Activated naive CD4-positive, alpha-beta T cell treated with anti-CD3 and anti-CD28 coated beads for 36 hours (primary cell): ENCODE measurements at regions not wholly inside any gene's neighbourhood (a gene's known extent, or its start where the extent isn't known, plus 50 kb on each side); places are given as distances from the start of the nearest gene placed in this dataset.
"Not testable (repeated sequence)": the region's sequence is repeated elsewhere in the genome, so short reads cannot be mapped to it uniquely, and the experiment has no call there.

Experiments used
- CTCF ChIA-PET: fragments of 350-600 bp; sonication (Branson Sonifier 250); formaldehyde crosslinking; loops from one replicate; lab custom pipeline; 2021; ENCODE audit warnings: antibody characterized with exemption; lab: Charles Lee
- DNase-seq: peaks from one replicate; pipeline ENCODE4 v3.0.0-alpha.2; 2020
- H3K27ac Mint-ChIP-seq: one replicate; pipeline ENCODE4 v1.8.0; 2021; ENCODE audit warnings: mild to moderate bottlenecking, mixed read lengths
- H3K27me3 Mint-ChIP-seq: one replicate; pipeline ENCODE4 v1.8.0; 2021; ENCODE audit warnings: low read depth, mixed read lengths
- H3K36me3 Mint-ChIP-seq: one replicate; pipeline ENCODE4 v1.8.0; 2021; ENCODE audit warnings: low read depth, mixed read lengths
- H3K4me1 Mint-ChIP-seq: one replicate; pipeline ENCODE4 v1.8.0; 2021; ENCODE audit warnings: low read depth, mixed read lengths
- H3K4me3 Mint-ChIP-seq: one replicate; pipeline ENCODE4 v1.8.0; 2021; ENCODE audit warnings: mild to moderate bottlenecking, moderate library complexity, mixed read lengths
- H3K9me3 Mint-ChIP-seq: one replicate; pipeline ENCODE4 v1.8.0; 2021; ENCODE audit warnings: mixed read lengths
- intact Hi-C: fragments of 100-400 bp; cut with micrococcal nuclease; formaldehyde crosslinking; loops from one replicate; pipeline ENCODE4 v1.15.1; 2023

DNA sequence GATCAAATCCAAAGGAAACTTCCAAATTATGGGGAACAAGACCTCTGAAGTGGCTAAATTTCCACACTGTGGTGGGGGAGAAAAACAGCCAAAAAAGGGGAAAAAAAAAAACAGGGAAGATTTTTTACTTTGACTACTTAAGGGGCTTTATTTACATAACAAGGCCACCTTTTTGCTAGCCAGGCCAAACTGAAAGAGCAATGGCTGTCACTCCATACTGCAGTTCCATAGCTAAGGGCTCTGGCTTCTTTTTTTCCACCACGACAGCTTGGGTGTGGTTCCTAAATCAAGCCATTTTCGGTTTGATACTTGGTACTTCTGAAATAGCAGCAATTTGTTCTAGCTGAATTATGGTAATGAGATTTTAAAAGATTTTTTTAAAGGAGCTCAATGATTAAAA is 76.4 kb upstream of the ANTXRL start:
- H3K36me3 Mint-ChIP-seq, DNase-seq, H3K27me3 Mint-ChIP-seq, H3K27ac Mint-ChIP-seq, H3K9me3 Mint-ChIP-seq, intact Hi-C loops, H3K4me1 Mint-ChIP-seq, H3K4me3 Mint-ChIP-seq, CTCF ChIA-PET: not testable (repeated sequence)

DNA sequence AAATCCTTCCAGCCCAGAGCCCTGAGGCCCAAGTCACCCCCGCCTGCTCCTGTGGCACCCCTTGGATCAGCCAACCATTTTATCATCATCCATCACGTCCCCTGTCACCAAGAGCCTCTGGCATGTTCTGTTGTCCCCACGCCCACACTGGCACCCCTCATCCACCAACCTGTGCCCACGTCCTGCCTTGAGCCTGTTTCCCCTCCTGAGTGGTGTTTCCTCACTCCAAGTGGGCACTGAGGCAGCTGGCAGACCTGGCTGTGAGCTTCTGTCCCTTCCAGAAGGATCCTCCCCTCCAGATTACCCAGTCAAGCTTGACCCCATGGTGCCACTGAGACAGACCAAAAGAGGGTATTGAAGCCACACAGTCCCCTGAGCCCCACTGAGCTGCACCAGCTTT is 71.4 kb upstream of the ANTXRL start:
- H3K36me3 Mint-ChIP-seq: peaks cover 8% of the 10 kb centered on the region

DNA sequence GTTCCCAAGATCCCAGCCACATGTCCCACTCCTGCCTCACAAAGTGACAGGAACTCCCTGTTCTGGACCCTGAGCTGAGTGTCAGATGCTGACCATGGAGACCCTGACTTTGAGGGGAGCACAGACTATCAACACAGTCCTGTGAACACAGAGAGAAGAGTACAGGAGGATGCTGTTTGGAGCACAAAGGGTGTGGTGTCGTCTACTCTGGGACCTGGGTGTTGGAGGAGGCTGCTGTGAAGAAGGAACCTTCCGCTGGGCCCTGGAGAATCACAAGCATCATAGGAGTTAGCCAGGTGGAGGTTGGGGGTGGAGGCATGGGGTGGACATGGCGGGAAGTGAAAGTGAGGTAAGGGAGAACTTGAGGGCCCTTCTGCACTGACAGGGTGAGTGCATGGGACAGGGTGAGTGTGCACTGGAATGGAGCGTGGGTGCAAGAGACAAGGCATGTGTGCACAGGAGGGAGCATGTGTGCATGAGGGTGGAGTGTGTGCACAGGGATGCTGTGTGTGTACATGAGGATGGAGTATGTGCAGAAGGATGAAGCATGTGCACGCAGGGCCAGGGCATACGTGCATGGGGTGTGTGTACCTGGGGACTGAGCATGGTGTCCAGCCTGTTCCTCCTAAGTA is 70.7 kb upstream of the ANTXRL start:
- Mint-ChIP-seq H3K4me3 (no peak overlapping the region), H3K36me3 (peaks cover 8% of the 10 kb centered on the region), H3K27me3 (no peaks in the 10 kb centered on the region), H3K27ac (no peak overlapping the region), H3K9me3 (no peaks in the 10 kb centered on the region), H3K4me1 (no peaks in the 10 kb centered on the region)
- DNase-seq: no peak
- CTCF ChIA-PET: no interaction called here
- intact Hi-C loops: no loop called here

More for the DNA sequence above, 71.4 kb upstream of the ANTXRL start:
- Mint-ChIP-seq H3K9me3 (no peaks in the 10 kb centered on the region), H3K27ac (no peak overlapping the region), H3K27me3 (no peaks in the 10 kb centered on the region), H3K4me3 (no peak overlapping the region), H3K4me1 (no peaks in the 10 kb centered on the region)
- no peak for DNase-seq
- CTCF ChIA-PET: no interaction called here
- intact Hi-C loops: no loop called here

DNA sequence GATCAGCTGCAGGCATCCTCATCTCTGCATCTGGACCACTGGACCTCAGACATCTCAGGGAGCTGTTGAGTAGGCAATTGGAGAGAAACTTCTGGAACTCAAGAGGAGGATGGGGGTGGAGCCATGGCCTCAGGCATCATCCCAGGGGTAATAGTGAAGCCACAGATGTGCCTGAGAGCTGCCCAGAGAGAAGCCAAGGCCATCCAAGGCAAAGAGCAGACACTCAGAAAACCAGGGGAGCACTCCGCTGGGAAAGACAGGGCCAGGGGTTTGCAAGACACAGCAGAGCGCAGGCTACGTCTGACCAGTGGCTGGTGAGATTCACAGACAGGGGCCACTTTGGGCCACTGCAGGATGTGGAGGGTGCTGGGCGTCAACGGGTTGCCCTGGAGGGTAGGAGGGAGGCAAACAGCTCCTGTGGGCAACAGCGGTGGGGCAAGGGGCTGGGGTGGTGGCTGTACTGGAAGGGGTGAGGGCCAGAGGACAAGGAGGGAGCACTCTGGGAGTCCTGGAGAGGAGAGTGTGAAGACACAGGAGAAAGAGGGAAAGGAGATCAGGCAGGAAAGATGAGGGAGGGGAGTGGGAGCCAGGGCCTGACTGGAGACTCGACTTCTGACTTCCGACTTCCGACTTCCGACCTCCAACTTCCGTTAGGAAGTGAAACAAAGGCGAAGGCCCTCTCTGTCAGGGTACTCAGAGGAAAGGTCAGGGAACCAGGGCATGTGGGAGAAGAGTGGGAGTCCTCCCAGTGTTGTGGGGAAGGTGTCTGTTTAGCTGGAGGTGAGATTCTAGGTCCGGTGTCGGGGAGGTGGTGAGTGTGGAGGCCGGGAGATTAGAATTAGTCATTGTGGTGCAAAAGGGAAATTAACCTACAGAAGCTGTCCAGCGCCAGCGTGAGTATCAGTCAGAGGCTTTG is 69.7 kb upstream of the ANTXRL start:
- no peak for DNase-seq
- H3K36me3 Mint-ChIP-seq: peaks cover 10% of the 10 kb centered on the region
- H3K4me3 Mint-ChIP-seq: no peak overlapping the region
- H3K4me1 Mint-ChIP-seq: no peaks in the 10 kb centered on the region
- no peaks in the 10 kb centered on the region for H3K27me3 Mint-ChIP-seq
- CTCF ChIA-PET: interaction anchor here (0.7 kb wide), 1 partner anchor 341 kb away, joined by 3 read pairs; no protein-coding TSS in a partner anchor
- H3K9me3 Mint-ChIP-seq: no peaks in the 10 kb centered on the region
- intact Hi-C loops: no loop called here
- H3K27ac Mint-ChIP-seq: no peak overlapping the region

DNA sequence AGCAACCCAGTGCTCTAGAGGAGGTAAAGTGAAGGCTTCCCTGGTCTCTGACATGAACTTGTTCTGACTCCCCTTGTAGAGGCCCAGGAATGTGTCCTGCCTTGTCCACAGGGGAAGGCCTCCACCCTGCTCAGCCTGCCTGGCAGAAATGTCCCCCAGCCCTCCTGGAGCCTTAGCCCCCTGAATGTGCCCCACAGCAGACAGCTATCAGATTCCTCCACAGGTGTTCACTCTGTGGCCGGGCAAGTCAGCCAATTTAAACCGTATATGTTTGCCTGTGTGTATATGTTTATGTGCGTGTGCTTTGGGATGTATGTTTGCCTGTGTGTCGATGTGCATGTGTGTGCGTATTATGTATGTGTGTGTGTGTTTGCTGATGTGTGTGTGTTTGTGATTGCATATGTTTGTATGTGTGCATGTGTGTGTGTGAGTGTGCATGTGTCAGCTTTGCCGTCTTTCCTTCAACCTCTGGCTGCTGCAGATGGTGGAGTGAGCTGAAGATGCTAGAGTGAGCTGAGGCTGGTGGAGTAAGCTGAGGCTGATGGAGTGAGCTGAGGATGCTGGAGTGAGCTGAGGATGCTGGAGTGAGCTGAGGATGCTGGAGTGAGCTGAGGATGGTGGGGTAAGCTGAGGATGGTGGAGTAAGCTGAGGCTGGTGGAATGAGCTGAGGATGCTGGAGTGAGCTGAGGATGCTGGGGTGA is 68.9 kb upstream of the ANTXRL start:
- DNase-seq: no peak
- no peaks in the 10 kb centered on the region for H3K4me1 Mint-ChIP-seq
- H3K4me3 Mint-ChIP-seq: no peak overlapping the region
- no peaks in the 10 kb centered on the region for H3K27me3 Mint-ChIP-seq
- intact Hi-C loops: no loop called here
- CTCF ChIA-PET: interaction anchor here (1.4 kb wide), 1 partner anchor 10 kb away, joined by 4 read pairs; no protein-coding TSS in a partner anchor
- no peak overlapping the region for H3K27ac Mint-ChIP-seq
- H3K36me3 Mint-ChIP-seq: peaks cover 11% of the 10 kb centered on the region
- no peaks in the 10 kb centered on the region for H3K9me3 Mint-ChIP-seq

DNA sequence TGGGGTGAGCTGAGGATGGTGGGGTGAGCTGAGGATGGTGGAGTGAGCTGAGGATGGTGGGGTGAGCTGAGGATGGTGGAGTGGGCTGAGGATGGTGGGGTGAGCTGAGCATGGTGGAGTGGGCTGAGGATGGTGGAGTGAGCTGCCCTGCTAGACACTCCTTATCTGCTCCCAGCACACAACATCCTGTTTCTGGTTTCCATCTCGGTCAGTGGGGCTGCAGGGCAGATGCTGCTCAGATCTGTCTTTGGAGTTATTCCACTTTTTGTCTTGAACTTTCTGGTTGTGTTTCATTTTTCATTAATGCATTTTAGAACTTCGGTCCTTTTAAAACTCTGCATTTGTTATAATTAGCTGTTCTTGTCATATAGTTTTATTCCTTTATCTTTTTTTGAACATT is 67.9 kb upstream of the ANTXRL start:
- no peak for DNase-seq
- Mint-ChIP-seq H3K9me3 (no peaks in the 10 kb centered on the region), H3K27ac (no peak overlapping the region), H3K4me1 (no peaks in the 10 kb centered on the region), H3K4me3 (no peak overlapping the region), H3K27me3 (no peaks in the 10 kb centered on the region), H3K36me3 (peaks cover 11% of the 10 kb centered on the region)
- intact Hi-C loops: no loop called here
- CTCF ChIA-PET: interaction anchor here (1.3 to 1.4 kb wide), 2 partner anchors 9 to 10 kb away, joined by 4 read pairs; no protein-coding TSS in a partner anchor

DNA sequence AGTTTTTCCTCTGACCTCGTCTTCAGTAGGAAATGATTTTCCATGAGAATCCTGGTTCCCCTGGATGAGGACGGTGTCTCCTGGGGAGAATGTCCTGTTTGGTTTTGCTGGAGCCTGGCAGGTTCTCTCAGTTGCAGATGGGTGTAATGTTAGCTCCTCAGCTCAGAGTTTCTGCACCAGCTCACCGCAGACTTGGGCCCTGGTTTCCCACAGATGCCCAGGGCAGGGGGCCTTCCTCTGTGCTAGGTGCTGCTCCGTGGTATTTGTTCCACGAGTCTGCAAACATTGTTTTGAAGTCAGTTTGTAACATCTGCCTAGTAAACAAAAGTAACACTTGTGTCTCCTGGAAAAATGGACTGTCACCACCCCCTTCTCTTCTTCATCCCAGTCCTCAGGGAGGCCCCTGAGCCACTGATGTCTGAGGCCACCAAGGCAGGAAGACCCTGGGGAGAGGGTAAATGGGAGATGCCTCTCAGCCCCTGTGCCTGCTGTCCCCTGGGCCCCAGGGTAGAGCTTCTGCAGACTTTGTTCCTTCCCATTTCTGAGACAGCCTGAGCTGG is 67.3 kb upstream of the ANTXRL start:
- H3K27me3 Mint-ChIP-seq, H3K27ac Mint-ChIP-seq, intact Hi-C loops, H3K9me3 Mint-ChIP-seq, H3K4me3 Mint-ChIP-seq, DNase-seq, H3K4me1 Mint-ChIP-seq: not testable (repeated sequence)
- CTCF ChIA-PET: interaction anchor here (1.3 to 1.4 kb wide), 2 partner anchors 8 to 9 kb away, joined by 4 read pairs; no protein-coding TSS in a partner anchor
- H3K36me3 Mint-ChIP-seq: peaks cover 15% of the 10 kb centered on the region

DNA sequence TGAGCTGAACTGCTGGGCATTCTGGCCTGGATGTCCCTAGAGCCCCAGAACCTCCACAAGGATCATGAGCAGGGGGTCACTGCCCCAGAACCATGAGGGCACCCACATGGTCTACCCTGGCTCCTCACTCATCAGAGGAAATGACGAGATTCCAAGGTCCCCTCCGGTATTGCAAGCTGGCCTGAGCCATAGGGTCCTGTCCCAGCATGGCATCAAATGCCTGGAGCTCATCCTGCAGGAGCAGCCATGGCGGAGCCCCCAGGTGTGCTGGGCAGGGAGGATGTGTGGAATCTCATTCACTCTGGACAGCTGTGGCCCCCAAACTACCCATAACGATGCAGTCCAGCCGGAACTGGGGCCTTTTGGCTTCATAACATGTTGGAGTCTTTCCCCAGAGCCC is 66.6 kb upstream of the ANTXRL start:
- no peaks in the 10 kb centered on the region for H3K27me3 Mint-ChIP-seq
- no peaks in the 10 kb centered on the region for H3K9me3 Mint-ChIP-seq
- DNase-seq: no peak
- CTCF ChIA-PET: interaction anchor here (1.3 kb wide), 1 partner anchor 9 kb away, joined by 4 read pairs; no protein-coding TSS in a partner anchor
- H3K4me3 Mint-ChIP-seq: no peak overlapping the region
- H3K36me3 Mint-ChIP-seq: peaks cover 15% of the 10 kb centered on the region
- no peak overlapping the region for H3K27ac Mint-ChIP-seq
- no peaks in the 10 kb centered on the region for H3K4me1 Mint-ChIP-seq
- intact Hi-C loops: no loop called here

DNA sequence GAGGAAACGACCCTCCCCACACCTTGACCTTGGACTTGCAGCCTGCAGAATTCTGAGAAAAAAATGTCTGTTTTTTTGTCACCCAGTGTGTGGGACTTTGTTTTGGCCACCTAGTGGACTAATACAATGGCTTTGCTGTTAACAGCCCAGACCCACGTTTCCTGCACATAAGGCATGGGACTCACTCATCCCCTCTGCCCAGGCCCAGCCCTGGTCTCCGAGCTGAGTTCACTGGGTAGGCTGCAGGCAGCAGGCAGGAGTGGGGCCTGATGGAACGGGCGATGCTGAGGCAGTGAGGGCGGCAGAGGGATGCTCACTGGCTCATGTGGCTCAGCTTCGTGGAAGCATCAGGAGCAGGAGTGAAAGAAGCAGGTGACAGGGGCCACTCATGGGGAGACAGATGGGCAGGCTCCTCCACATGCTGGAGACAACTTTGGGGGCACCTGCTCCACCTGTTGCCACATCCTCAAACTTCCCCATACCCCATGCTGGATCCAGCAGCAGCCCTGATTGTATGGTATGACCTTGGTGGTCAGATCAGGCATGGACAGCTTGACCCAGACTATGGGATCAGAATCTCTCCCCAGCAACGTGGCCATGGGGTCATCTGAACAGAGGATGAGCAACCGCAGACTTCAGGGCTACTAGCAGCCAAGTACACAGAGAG is 65.8 kb upstream of the ANTXRL start:
- H3K27ac Mint-ChIP-seq: no peak overlapping the region
- CTCF ChIA-PET: interaction anchor here (0.6 kb wide), 1 partner anchor 48 kb away, joined by 3 read pairs; no protein-coding TSS in a partner anchor
- no peaks in the 10 kb centered on the region for H3K9me3 Mint-ChIP-seq
- H3K4me3 Mint-ChIP-seq: no peak overlapping the region
- no peaks in the 10 kb centered on the region for H3K4me1 Mint-ChIP-seq
- DNase-seq: no peak
- no peaks in the 10 kb centered on the region for H3K27me3 Mint-ChIP-seq
- intact Hi-C loops: no loop called here
- peaks cover 15% of the 10 kb centered on the region for H3K36me3 Mint-ChIP-seq

DNA sequence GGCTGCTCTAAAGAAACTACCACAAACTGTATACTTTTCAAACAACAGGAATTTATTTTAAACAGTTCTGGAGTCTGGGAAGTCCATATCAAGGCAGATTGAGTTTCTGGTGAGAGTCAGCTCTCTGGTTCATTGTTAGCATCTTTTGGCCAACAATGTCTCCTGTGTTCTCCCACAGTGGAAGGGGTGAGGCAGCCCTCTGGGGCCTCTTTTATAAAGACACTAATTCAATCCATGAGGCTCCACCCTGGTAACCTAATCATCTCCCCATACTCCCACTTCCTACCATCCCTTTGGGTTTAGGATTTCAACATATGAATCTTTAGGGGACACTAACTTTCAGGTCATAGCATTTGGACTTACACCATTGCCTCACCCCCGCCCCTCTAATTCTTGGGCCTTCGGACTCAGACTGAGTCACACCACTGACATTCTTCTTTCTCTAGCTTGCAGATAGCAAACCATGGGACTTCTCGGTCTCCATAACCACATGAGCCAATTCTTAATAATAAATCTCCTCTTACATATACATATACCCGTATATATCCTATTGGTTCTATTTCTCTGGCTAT is 64.3 kb upstream of the ANTXRL start:
- no peaks in the 10 kb centered on the region for H3K4me1 Mint-ChIP-seq
- peaks cover 13% of the 10 kb centered on the region for H3K36me3 Mint-ChIP-seq
- no peak overlapping the region for H3K4me3 Mint-ChIP-seq
- H3K9me3 Mint-ChIP-seq: no peaks in the 10 kb centered on the region
- no peak overlapping the region for H3K27ac Mint-ChIP-seq
- H3K27me3 Mint-ChIP-seq: no peaks in the 10 kb centered on the region
- intact Hi-C loops: no loop called here
- CTCF ChIA-PET: interaction anchor here (0.7 kb wide), 1 partner anchor 77 kb away, joined by 3 read pairs; no protein-coding TSS in a partner anchor
- no peak for DNase-seq

DNA sequence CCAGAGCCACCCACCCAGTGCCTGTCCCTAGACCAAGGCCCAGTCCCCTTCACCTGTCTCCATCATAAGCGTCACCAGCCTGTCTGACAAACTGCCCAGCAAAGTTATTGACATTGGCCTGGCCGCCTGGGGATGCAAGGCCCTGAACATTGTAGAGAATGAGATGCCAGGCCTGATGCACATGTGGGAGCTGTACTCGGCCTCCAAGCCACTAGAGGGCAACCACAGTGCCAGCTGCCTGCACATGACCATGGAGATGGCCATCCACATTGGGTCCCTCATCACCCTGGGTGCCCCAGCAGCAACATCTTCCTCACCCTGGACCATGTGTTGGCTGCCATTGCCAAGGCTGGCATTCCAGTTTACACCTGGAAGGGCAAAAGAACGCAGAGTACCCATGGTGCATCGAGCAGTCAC is 63.7 kb upstream of the ANTXRL start:
- Mint-ChIP-seq H3K9me3 (no peaks in the 10 kb centered on the region), H3K36me3 (peaks cover 10% of the 10 kb centered on the region), H3K27ac (no peak overlapping the region), H3K4me3 (no peak overlapping the region), H3K4me1 (no peaks in the 10 kb centered on the region), H3K27me3 (no peaks in the 10 kb centered on the region)
- CTCF ChIA-PET: interaction anchor here (0.6 to 0.7 kb wide), 2 partner anchors 10 to 33 kb away, joined by 3 read pairs; no protein-coding TSS in a partner anchor
- peak; percentile 28 for DNase-seq
- intact Hi-C loops: no loop called here
